Neutrophil (primary cell): ENCODE measurements at regions not wholly inside any gene's neighbourhood (a gene's known extent, or its start where the extent isn't known, plus 50 kb on each side); places are given as distances from the start of the nearest gene placed in this dataset.
"Not testable (repeated sequence)": the region's sequence is repeated elsewhere in the genome, so short reads cannot be mapped to it uniquely, and the experiment has no call there.

ENCODE experiments used
- H3K27ac ChIP-seq: fragments of 200-600 bp; sonication (generic); 2 replicates; pipeline ENCODE4 v1.5.1; 2016; ENCODE audit warnings: mild to moderate bottlenecking, moderate library complexity
- H3K27me3 ChIP-seq: fragments of 200-600 bp; sonication (generic); 2 replicates; pipeline ENCODE4 v1.6.0; 2016; ENCODE audit warnings: mild to moderate bottlenecking
- H3K36me3 ChIP-seq: fragments of 200-600 bp; sonication (generic); 2 replicates; pipeline ENCODE4 v1.5.1; 2017
- H3K4me1 ChIP-seq, 2 experiments: fragments of 200-600 bp in 1 of 2; sonication (generic) in 1 of 2; 1 replicate in 1 of 2; 2 replicates in 1 of 2; pipeline versions ENCODE4 v1.5.1 to v1.6.1; 2013 to 2016; ENCODE audit warnings: low read depth in 1 of 2, low read length in 1 of 2, mild to moderate bottlenecking in 1 of 2, moderate library complexity in 1 of 2; ENCODE audit not compliant: control insufficient read depth in 1 of 2, insufficient read depth in 1 of 2
- H3K4me3 ChIP-seq, 2 experiments: fragments of 200-600 bp in 1 of 2; sonication (generic) in 1 of 2; 1 replicate in 1 of 2; 2 replicates in 1 of 2; pipeline ENCODE4 v1.5.1; 2013 to 2016; ENCODE audit warnings: low read depth in 1 of 2, low read length in 1 of 2, mild to moderate bottlenecking in 1 of 2, moderate library complexity in 1 of 2
- H3K9me3 ChIP-seq: fragments of 200-600 bp; sonication (generic); 2 replicates; pipeline ENCODE4 v1.5.1; 2016
- TF ChIP-seq, protein P1 (sequence below): fragments of 200-600 bp; sonication (generic); IDR thresholded peaks from 2 replicates; pipeline ENCODE4 v1.5.1; 2016; ENCODE audit warnings: antibody characterized with exemption

DNA sequence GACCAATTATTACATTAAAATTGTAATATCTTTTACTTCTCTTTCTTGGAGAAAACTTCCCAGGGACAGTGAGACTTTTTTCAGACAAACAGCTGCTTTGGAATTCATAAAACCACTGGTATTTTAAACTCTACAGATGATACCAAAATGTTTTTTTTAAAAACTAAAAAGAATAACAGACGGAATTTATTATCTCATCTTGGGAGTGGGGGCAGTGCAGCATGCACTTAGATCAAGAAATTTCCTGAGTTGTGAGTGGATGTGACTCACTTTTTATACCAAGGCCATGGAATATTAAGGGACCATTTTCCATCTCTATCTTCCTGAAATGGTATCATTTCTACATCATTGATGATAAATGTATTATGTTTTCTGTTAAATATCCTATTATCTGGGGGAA lies 422.8 kb upstream of the HNRNPA3 start:
- Histone ChIP-seq H3K4me1 (no peaks in the 10 kb centered on the region), H3K36me3 (no peaks in the 10 kb centered on the region), H3K27ac (no peak overlapping the region), H3K9me3 (no peaks in the 10 kb centered on the region), H3K4me3 (no peak overlapping the region), H3K27me3 (peaks cover under 1% of the 10 kb centered on the region)
- TF ChIP-seq, protein P1, sequence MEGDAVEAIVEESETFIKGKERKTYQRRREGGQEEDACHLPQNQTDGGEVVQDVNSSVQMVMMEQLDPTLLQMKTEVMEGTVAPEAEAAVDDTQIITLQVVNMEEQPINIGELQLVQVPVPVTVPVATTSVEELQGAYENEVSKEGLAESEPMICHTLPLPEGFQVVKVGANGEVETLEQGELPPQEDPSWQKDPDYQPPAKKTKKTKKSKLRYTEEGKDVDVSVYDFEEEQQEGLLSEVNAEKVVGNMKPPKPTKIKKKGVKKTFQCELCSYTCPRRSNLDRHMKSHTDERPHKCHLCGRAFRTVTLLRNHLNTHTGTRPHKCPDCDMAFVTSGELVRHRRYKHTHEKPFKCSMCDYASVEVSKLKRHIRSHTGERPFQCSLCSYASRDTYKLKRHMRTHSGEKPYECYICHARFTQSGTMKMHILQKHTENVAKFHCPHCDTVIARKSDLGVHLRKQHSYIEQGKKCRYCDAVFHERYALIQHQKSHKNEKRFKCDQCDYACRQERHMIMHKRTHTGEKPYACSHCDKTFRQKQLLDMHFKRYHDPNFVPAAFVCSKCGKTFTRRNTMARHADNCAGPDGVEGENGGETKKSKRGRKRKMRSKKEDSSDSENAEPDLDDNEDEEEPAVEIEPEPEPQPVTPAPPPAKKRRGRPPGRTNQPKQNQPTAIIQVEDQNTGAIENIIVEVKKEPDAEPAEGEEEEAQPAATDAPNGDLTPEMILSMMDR, result no peak

DNA sequence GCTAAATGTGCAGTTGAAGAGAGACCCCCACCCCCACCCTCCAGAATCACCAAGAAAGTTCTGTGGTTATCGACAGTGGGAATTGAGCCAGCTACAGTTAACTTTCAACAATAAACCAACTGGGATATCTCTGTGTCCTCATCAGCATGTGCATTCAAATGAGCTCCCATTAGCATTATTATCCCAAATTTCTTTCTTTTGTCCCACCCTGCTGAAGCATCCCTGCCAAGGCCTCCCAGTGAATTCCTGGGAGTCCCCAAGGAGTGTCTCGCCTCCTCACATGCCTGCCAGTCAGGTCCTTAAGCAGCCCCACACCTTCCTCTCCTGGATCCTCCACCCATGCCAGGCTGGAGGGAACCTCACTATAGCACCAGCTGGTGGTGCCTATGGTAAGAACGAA lies 422.1 kb upstream of the HNRNPA3 start:
- Histone ChIP-seq H3K36me3 (no peaks in the 10 kb centered on the region), H3K27me3 (peaks cover 8% of the 10 kb centered on the region), H3K4me3 (no peak overlapping the region), H3K4me1 (no peaks in the 10 kb centered on the region), H3K27ac (no peak overlapping the region), H3K9me3 (no peaks in the 10 kb centered on the region)
- TF ChIP-seq, protein P1, result no peak

- no peaks in the 10 kb centered on the region for H3K9me3 ChIP-seq
- H3K36me3 ChIP-seq, result no peaks in the 10 kb centered on the region
- H3K27me3 ChIP-seq, result peaks cover 12% of the 10 kb centered on the region
- H3K4me3 ChIP-seq, result no peak overlapping the region
- H3K27ac ChIP-seq, result no peak overlapping the region
- TF ChIP-seq, protein P1, result no peak
- no peaks in the 10 kb centered on the region for H3K4me1 ChIP-seq
Measured at GRCh38 chr2:176793792-176794191, 418.8 kb upstream of the HNRNPA3 start.

DNA sequence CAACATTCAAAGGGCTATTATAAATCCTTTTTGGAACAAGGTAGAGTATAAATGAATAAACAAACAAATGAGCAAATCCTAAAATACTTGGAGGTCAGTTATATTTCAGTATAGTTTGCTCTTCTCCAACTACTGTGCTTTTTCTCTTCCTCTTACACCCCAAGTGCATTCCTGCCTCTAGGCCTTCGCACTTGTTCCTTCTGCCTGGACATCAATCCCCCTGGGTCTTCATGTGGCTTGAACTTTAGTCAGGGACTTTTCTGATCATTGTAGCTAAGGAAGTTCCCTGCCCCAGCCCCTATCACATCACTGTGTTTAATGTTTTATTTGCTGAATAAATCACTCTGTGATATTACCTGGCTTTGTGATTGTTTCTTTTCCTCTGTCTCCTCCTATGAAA lies 418.2 kb upstream of the HNRNPA3 start:
- no peak overlapping the region for H3K4me3 ChIP-seq
- no peaks in the 10 kb centered on the region for H3K9me3 ChIP-seq
- H3K4me1 ChIP-seq, result no peaks in the 10 kb centered on the region
- H3K27ac ChIP-seq, result no peak overlapping the region
- TF ChIP-seq, protein P1, result no peak
- no peaks in the 10 kb centered on the region for H3K36me3 ChIP-seq
- H3K27me3 ChIP-seq, result peaks cover 12% of the 10 kb centered on the region

- TF ChIP-seq, protein P1, result no peak
- Histone ChIP-seq H3K9me3 (no peaks in the 10 kb centered on the region), H3K27ac (no peak overlapping the region), H3K4me3 (no peak overlapping the region), H3K4me1 (no peaks in the 10 kb centered on the region), H3K27me3 (peaks cover 12% of the 10 kb centered on the region), H3K36me3 (no peaks in the 10 kb centered on the region)
Measured at GRCh38 chr2:176795823-176796222, 416.8 kb upstream of the HNRNPA3 start.

DNA sequence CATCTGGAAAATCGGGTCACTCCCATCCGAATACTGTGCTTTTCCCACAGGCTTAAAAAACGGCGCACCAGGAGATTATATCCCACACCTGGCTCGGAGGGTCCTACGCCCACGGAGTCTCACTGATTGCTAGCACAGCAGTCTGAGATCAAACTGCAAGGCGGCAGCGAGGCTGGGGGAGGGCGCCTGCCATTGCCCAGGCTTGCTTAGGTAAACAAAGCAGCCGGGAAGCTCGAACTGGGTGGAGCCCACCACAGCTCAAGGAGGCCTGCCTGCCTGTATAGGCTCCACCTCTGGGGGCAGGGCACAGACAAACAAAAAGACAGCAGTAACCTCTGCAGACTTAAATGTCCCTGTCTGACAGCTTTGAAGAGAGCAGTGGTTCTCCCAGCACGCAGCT lies 415.9 kb upstream of the HNRNPA3 start:
- H3K36me3 ChIP-seq, H3K9me3 ChIP-seq, H3K4me3 ChIP-seq, H3K4me1 ChIP-seq, H3K27ac ChIP-seq: not testable (repeated sequence)
- peaks cover 12% of the 10 kb centered on the region for H3K27me3 ChIP-seq
